Lower leg skin (tissue), 3 donors: ENCODE measurements at regions not wholly inside any gene's neighbourhood (a gene's known extent, or its start where the extent isn't known, plus 50 kb on each side); places are given as distances from the start of the nearest gene placed in this dataset.

Experiments used
- CTCF ChIP-seq, 3 donors: fragments of 450-650 bp; IDR thresholded peaks; one replicate each; pipeline ENCODE4 v1.5.1; 2016; ENCODE audit warnings: antibody characterized with exemption in 3 of 3, mild to moderate bottlenecking in 3 of 3, moderate library complexity in 2 of 3
- POLR2A ChIP-seq, 2 donors: fragments of 450-650 bp; IDR thresholded peaks; one replicate each; pipeline ENCODE4 v1.6.1; 2016 to 2017; ENCODE audit warnings: antibody characterized with exemption in 2 of 2, mild to moderate bottlenecking in 1 of 2, moderate library complexity in 1 of 2

GRCh38 chr11:70663815-70664214 is 265.5 kb downstream of the CTTN start:
- TF ChIP-seq POLR2A (IDR thresholded peaks at IDR 0.05) (no peak), CTCF (IDR thresholded peaks at IDR 0.05) (no peak)
